ENCODE measurements at regions not wholly inside any gene's neighbourhood (a gene's known extent, or its start where the extent isn't known, plus 50 kb on each side); places are given as distances from the start of the nearest gene placed in this dataset.

GRCh38 chr1:58977598-58977997 lies 193.8 kb upstream of the JUN start:
- DNase-seq: no peak

- no peak for DNase-seq
Measured at GRCh38 chr1:58978096-58978495, 194.2 kb upstream of the JUN start.

- DNase-seq: no peak
Measured at GRCh38 chr1:58979086-58979485, 195.2 kb upstream of the JUN start.

GRCh38 chr1:58979677-58980076 lies 195.8 kb upstream of the JUN start:
- DNase-seq: no peak

GRCh38 chr1:58981392-58981791 lies 197.5 kb upstream of the JUN start:
- DNase-seq: peak; percentile 13

GRCh38 chr1:58982259-58982998 lies 198.6 kb upstream of the JUN start:
- peak; percentile 93 for DNase-seq

GRCh38 chr1:58983162-58983561 lies 199.3 kb upstream of the JUN start:
- peak; percentile 17 for DNase-seq

GRCh38 chr1:58983633-58984245 lies 199.9 kb upstream of the JUN start:
- DNase-seq: peak; percentile 4

- DNase-seq: peak; percentile 23
Measured at GRCh38 chr1:58986996-58987767, 203.3 kb upstream of the JUN start.

GRCh38 chr1:58988752-58989151 lies 204.9 kb upstream of the JUN start:
- no peak for DNase-seq

- DNase-seq: no peak
Measured at GRCh38 chr1:58989845-58990244, 206.0 kb upstream of the JUN start.

- no peak for DNase-seq
Measured at GRCh38 chr1:58991305-58991704, 207.5 kb upstream of the JUN start.

- DNase-seq: no peak
Measured at GRCh38 chr1:58992643-58993042, 208.8 kb upstream of the JUN start.

- DNase-seq: no peak
Measured at GRCh38 chr1:58993403-58993802, 209.6 kb upstream of the JUN start.

- no peak for DNase-seq
Measured at GRCh38 chr1:58994664-58995063, 210.8 kb upstream of the JUN start.

- DNase-seq: no peak
Measured at GRCh38 chr1:58996341-58997059, 212.7 kb upstream of the JUN start.

GRCh38 chr1:58997060-58997411 lies 213.2 kb upstream of the JUN start:
- DNase-seq: no peak

- no peak for DNase-seq
Measured at GRCh38 chr1:58997637-58998036, 213.8 kb upstream of the JUN start.

GRCh38 chr1:58999676-59000075 lies 215.8 kb upstream of the JUN start:
- DNase-seq: no peak

GRCh38 chr1:59004755-59005154 lies 220.9 kb upstream of the JUN start:
- DNase-seq: no peak

GRCh38 chr1:59005491-59006288 lies 221.8 kb upstream of the JUN start:
- no peak for DNase-seq

GRCh38 chr1:59006289-59006658 lies 222.4 kb upstream of the JUN start:
- DNase-seq: no peak

GRCh38 chr1:59006932-59007331 lies 223.1 kb upstream of the JUN start:
- no peak for DNase-seq

Data from NCI-H69 (cell line).